MM.1S (cell line): ENCODE measurements at regions not wholly inside any gene's neighbourhood (a gene's known extent, or its start where the extent isn't known, plus 50 kb on each side); places are given as distances from the start of the nearest gene placed in this dataset.

Experiments
- CTCF ChIP-seq: fragments of 300-600 bp; sonication (generic); IDR thresholded peaks from 2 replicates; pipeline ENCODE4 v1.5.1; 2016; ENCODE audit warnings: antibody characterized with exemption, low read length, mixed read lengths
- EZH2phosphoT487 ChIP-seq: fragments of 300-600 bp; sonication (generic); IDR thresholded peaks from 2 replicates; pipeline ENCODE4 v1.6.1; 2018; ENCODE audit warnings: antibody characterized with exemption, low read length

GRCh38 chrX:28324321-28324721 is 262.9 kb upstream of the IL1RAPL1 start:
- TF ChIP-seq CTCF (no peak), EZH2phosphoT487 (no peak)
